SK-N-SH (cell line): ENCODE measurements at regions not wholly inside any gene's neighbourhood (a gene's known extent, or its start where the extent isn't known, plus 50 kb on each side); places are given as distances from the start of the nearest gene placed in this dataset.

ENCODE experiments used
- CTCF ChIP-seq: fragments of 200-600 bp; sonication (generic); IDR thresholded peaks from 2 replicates; pipeline ENCODE4 v1.6.1; 2017; ENCODE audit warnings: antibody characterized with exemption, mild to moderate bottlenecking, moderate library complexity
- EP300 ChIP-seq, 2 experiments: IDR thresholded peaks; 2 replicates each; pipeline versions ENCODE4 v1.4.0 to v1.6.1; 2012; ENCODE audit warnings: borderline replicate concordance in 1 of 2, low read depth in 1 of 2, low read length in 1 of 2
- EZH2phosphoT487 ChIP-seq: fragments of 200-600 bp; sonication (generic); IDR thresholded peaks from 2 replicates; pipeline ENCODE4 v1.6.1; 2017; ENCODE audit warnings: low read depth, mixed run types, mild to moderate bottlenecking, antibody characterized with exemption, moderate library complexity, borderline replicate concordance
- POLR2AphosphoS5 ChIP-seq: IDR thresholded peaks from 2 replicates; pipeline ENCODE4 v1.6.1; 2012; ENCODE audit warnings: low read depth, low read length
- SMC3 ChIP-seq: IDR thresholded peaks from 2 replicates; pipeline ENCODE4 v1.6.1; 2012; ENCODE audit warnings: low read depth, low read length, improper control_type of control experiment
- YY1 ChIP-seq: IDR thresholded peaks from 2 replicates; pipeline ENCODE4 v1.4.0; 2012; ENCODE audit warnings: low read depth, mild to moderate bottlenecking

GRCh38 chr7:46680147-46680546, 759.1 kb upstream of the IGFBP3 start:
- TF ChIP-seq YY1 (no peak), POLR2AphosphoS5 (no peak), EZH2phosphoT487 (no peak), SMC3 (no peak), CTCF (no peak), EP300 (IDR thresholded peaks at IDR 0.05; ENCODE audit: borderline replicate concordance in 1 of 2, low read depth in 1 of 2, low read length in 1 of 2) (no peak)
